GM12865 (cell line): ENCODE measurements at regions not wholly inside any gene's neighbourhood (a gene's known extent, or its start where the extent isn't known, plus 50 kb on each side); places are given as distances from the start of the nearest gene placed in this dataset.

ENCODE experiments used
- DNase-seq: peaks from one replicate; pipeline ENCODE4 v3.0.0; 2010; ENCODE audit warnings: low read depth
- H3K4me3 ChIP-seq: 2 replicates; pipeline ENCODE4 v1.5.1; 2011; ENCODE audit warnings: mild to moderate bottlenecking, low read depth, low read length, control low read depth
- CTCF ChIP-seq: IDR thresholded peaks from 2 replicates; pipeline ENCODE4 v1.5.1; 2011; ENCODE audit warnings: low read length, control low read depth, low read depth, inconsistent platforms; ENCODE audit not compliant: insufficient read depth; ENCODE audit errors: missing control alignments

- H3K4me3 ChIP-seq: no peak overlapping the region
- peak; percentile 93 for TF ChIP-seq CTCF
- DNase-seq: peak; percentile 65
Observed at GRCh38 chr13:107650081-107650701, 565.1 kb downstream of the LIG4 start.

GRCh38 chr13:107649079-107649478, 566.3 kb downstream of the LIG4 start:
- no peak for DNase-seq
- H3K4me3 ChIP-seq: no peak overlapping the region
- no peak for TF ChIP-seq CTCF

GRCh38 chr13:107644136-107644535, 571.2 kb downstream of the LIG4 start:
- H3K4me3 ChIP-seq: no peak overlapping the region
- TF ChIP-seq CTCF: no peak
- DNase-seq: no peak

- DNase-seq: no peak
- TF ChIP-seq CTCF: no peak
Observed at GRCh38 chr13:107643615-107644014, 571.7 kb downstream of the LIG4 start.

GRCh38 chr13:107642831-107643230, 572.5 kb downstream of the LIG4 start:
- DNase-seq: no peak
- no peak for TF ChIP-seq CTCF
- H3K4me3 ChIP-seq: no peak overlapping the region

More at GRCh38 chr13:107643615-107644014, 571.7 kb downstream of the LIG4 start:
- H3K4me3 ChIP-seq: no peak overlapping the region

- H3K4me3 ChIP-seq: no peak overlapping the region
- no peak for DNase-seq
- no peak for TF ChIP-seq CTCF
Observed at GRCh38 chr13:107641574-107641973, 573.8 kb downstream of the LIG4 start.

GRCh38 chr13:107625648-107626047, 589.7 kb downstream of the LIG4 start:
- TF ChIP-seq CTCF: no peak
- H3K4me3 ChIP-seq: no peak overlapping the region
- no peak for DNase-seq
